ENCODE measurements at regions not wholly inside any gene's neighbourhood (a gene's known extent, or its start where the extent isn't known, plus 50 kb on each side); places are given as distances from the start of the nearest gene placed in this dataset.

- DNase-seq (ENCODE audit: low read depth): peak; percentile 49
These were observed 200.3 kb downstream of the TLE1 start for GRCh38 chr9:81489046-81489445.

GRCh38 chr9:81480828-81481604 is 208.3 kb downstream of the TLE1 start:
- no peak for DNase-seq (ENCODE audit: low read depth)

- DNase-seq (ENCODE audit: low read depth): peak; percentile 31
These were observed 209.8 kb downstream of the TLE1 start for GRCh38 chr9:81479573-81479972.

GRCh38 chr9:81477669-81478068 is 211.7 kb downstream of the TLE1 start:
- DNase-seq (ENCODE audit: low read depth): no peak

GRCh38 chr9:81476813-81477490 is 212.4 kb downstream of the TLE1 start:
- no peak for DNase-seq (ENCODE audit: low read depth)

DNA sequence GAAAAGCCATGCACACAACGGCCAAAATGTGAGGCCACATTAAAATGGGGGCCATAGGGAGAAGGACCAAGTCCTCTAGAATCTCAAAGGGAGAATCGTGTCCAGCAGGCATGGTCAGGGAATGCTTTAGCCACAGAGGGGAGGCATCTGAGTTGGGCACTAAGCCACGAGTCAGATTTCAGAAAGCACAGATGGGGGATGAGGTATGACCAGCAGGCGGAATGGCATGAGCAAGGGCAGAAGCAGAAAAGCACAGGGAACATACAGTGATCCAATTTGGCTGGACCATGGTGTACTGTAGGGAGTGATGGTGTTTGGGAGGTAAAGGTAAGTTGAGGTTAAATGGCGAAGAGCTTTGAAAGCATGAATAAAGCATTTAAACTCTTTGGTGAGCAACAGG is 214.6 kb downstream of the TLE1 start:
- DNase-seq (ENCODE audit: low read depth): no peak

DNA sequence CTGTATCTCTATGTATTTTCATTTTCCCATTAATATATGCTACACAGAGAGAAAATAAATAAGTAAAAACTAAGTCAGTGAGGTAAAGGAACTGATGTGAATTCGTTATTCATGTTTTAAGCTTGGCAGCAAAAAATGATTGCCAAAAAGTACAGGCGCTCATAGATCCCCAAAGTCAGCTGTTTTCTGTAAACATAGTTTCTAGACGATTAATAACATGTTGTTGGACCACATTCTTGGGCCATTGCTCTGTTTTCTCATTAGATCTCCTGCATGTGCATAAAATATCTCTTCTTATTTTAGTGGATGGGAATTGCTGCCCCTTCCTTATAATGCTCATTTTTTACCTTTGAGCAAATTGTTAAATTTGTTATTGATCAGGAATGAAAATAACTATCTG is 215.2 kb downstream of the TLE1 start:
- DNase-seq (ENCODE audit: low read depth): no peak

DNA sequence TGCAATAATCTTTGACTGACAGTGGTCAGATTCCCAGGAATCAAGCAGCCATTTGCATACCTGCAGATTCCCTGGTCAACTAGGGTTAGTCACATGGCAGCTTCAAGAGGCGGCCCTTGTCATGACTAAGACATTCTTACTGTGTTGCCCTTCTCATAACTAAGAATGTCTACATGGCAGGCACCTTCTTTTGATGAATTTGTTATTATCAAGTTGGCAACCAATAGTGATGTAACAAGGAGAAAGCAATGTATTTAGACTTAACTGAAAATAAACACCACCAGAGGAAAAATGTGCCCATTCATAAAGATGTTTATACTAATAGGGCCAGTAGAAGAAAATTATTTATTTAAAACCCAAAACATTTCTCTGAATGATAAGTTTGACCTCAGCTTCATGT is 215.6 kb downstream of the TLE1 start:
- DNase-seq (ENCODE audit: low read depth): no peak

- no peak for DNase-seq (ENCODE audit: low read depth)
These were observed 216.1 kb downstream of the TLE1 start for GRCh38 chr9:81473206-81473605.

- DNase-seq (ENCODE audit: low read depth): no peak
These were observed 216.6 kb downstream of the TLE1 start for GRCh38 chr9:81472701-81473100.

GRCh38 chr9:81470864-81471263 is 218.5 kb downstream of the TLE1 start:
- no peak for DNase-seq (ENCODE audit: low read depth)

- no peak for DNase-seq (ENCODE audit: low read depth)
These were observed 221.2 kb downstream of the TLE1 start for GRCh38 chr9:81468084-81468595.

GRCh38 chr9:81466981-81467380 is 222.4 kb downstream of the TLE1 start:
- DNase-seq (ENCODE audit: low read depth): no peak

- DNase-seq (ENCODE audit: low read depth): peak; percentile 89
These were observed 223.8 kb downstream of the TLE1 start for GRCh38 chr9:81465468-81466011.

GRCh38 chr9:81462801-81463200 is 226.5 kb downstream of the TLE1 start:
- DNase-seq (ENCODE audit: low read depth): no peak

DNA sequence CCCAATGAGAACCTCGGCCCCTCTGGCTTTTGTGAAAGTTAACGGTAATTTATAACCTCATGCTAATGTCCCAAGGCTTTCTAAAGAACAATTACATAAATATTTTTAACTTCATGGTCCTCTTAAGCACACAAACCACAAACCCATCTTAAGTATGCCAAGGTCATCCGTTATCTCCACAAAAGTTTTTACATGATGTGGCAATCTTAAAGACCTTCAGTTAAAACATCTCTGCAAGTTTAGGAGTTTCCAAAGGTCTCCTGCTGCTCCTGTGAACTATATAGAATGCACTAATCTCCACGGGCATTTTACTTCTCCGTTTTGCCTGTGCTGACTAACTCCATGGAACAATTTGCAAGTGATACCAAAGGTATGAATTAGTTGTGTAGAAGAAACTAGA is 228.2 kb downstream of the TLE1 start:
- DNase-seq (ENCODE audit: low read depth): no peak

- DNase-seq (ENCODE audit: low read depth): no peak
These were observed 228.7 kb downstream of the TLE1 start for GRCh38 chr9:81460693-81461092.

DNA sequence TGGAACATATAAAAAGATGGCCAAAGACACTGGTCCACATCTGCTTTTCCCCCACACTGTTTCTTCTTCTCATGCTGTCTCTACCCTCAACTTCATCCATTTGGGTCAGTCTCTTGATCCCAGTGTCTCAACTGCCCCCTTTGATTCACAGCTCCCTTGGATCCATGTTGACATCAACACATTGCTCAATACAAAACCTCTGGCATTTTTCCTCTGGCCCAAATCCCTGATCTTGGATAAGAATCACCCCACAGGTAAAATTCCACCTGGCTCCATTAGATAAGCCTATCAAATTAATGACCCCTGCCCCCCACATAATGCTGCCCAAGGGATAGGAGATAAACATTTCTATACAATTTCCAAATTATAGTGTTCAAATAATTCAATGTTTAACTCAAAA is 229.8 kb downstream of the TLE1 start:
- no peak for DNase-seq (ENCODE audit: low read depth)

DNA sequence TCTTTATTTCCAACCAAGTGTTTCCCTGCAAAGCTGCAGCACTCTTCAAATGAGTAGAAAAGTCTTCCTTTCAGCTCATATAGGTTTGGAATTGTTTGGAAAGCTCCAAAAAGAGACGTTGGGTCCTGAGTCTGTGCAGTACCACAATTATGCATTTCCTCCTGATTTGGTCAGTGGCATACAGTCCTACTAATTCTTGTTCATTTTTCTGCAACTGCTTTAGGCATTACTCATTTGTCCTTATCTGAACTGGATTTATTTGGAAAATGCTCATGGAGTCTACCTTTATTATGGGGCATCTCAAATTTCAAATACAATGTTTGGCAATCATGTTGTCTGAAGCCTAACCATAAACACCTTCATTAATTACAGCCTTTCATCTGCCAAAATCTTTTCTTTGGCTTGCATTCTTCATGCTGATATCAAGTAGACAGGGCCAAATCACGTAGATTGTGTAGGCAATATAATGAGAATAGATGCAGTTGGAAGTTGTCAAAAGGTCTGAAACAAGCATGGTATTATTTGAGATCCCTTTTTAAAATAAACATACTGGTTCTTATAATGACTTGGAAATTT is 232.8 kb downstream of the TLE1 start:
- peak; percentile 83 for DNase-seq (ENCODE audit: low read depth)

GRCh38 chr9:81455462-81456219 is 233.7 kb downstream of the TLE1 start:
- no peak for DNase-seq (ENCODE audit: low read depth)

- DNase-seq (ENCODE audit: low read depth): peak; percentile 17
These were observed 243.9 kb downstream of the TLE1 start for GRCh38 chr9:81445331-81445921.
